ENCODE measurements at regions not wholly inside any gene's neighbourhood (a gene's known extent, or its start where the extent isn't known, plus 50 kb on each side); places are given as distances from the start of the nearest gene placed in this dataset.

GRCh38 chr6:4371207-4371921 lies 236.0 kb upstream of the ECI2 start:
- intact Hi-C loops (cut with micrococcal nuclease), result no loop called here
- Histone ChIP-seq H3K27me3 (ENCODE audit: low read length) (no peaks in the 10 kb centered on the region), H3K4me2 (ENCODE audit: low read length) (no peak overlapping the region), H2AFZ (ENCODE audit: low read length) (no peak overlapping the region), H3K4me1 (ENCODE audit: insufficient read depth, low read length) (peaks cover 26% of the 10 kb centered on the region), H3K36me3 (ENCODE audit: low read depth, low read length) (no peaks in the 10 kb centered on the region), H3K9ac (ENCODE audit: low read length) (no peak overlapping the region), H3K4me3 (ENCODE audit: low read length) (no peak overlapping the region), H3K9me2 (replicated peaks; ENCODE audit: low read length) (no peaks in the 10 kb centered on the region), H3K79me2 (ENCODE audit: low read length) (no peaks in the 10 kb centered on the region), H4K20me1 (ENCODE audit: low read length) (no peaks in the 10 kb centered on the region), H3F3A (ENCODE audit: low read length, unreplicated experiment) (peaks cover 7% of the 10 kb centered on the region), H3K27ac (ENCODE audit: low read length) (no peak overlapping the region), H3K9me3 (ENCODE audit: low read length) (no peaks in the 10 kb centered on the region)
- no TSS peak for BruUV-seq (replicated peaks)
- no peak for DNase-seq
- CTCF ChIA-PET, result interaction anchor here (0.6 kb wide), 1 partner anchor 42 kb away, joined by 4 read pairs; no protein-coding TSS in a partner anchor
- ATAC-seq, result no peak
- POLR2A ChIA-PET (ENCODE audit: unreplicated experiment), result interaction anchor here (0.5 kb wide), 1 partner anchor 335 kb away, joined by 3 read pairs; no protein-coding TSS in a partner anchor
- TF ChIP-seq EZH2phosphoT487 (IDR thresholded peaks at IDR 0.05; ENCODE audit: borderline replicate concordance, low read length) (no peak), EZH2 (IDR thresholded peaks at IDR 0.05; ENCODE audit: low read length, unreplicated experiment) (no peak)
- TF ChIP-seq, protein P1, sequence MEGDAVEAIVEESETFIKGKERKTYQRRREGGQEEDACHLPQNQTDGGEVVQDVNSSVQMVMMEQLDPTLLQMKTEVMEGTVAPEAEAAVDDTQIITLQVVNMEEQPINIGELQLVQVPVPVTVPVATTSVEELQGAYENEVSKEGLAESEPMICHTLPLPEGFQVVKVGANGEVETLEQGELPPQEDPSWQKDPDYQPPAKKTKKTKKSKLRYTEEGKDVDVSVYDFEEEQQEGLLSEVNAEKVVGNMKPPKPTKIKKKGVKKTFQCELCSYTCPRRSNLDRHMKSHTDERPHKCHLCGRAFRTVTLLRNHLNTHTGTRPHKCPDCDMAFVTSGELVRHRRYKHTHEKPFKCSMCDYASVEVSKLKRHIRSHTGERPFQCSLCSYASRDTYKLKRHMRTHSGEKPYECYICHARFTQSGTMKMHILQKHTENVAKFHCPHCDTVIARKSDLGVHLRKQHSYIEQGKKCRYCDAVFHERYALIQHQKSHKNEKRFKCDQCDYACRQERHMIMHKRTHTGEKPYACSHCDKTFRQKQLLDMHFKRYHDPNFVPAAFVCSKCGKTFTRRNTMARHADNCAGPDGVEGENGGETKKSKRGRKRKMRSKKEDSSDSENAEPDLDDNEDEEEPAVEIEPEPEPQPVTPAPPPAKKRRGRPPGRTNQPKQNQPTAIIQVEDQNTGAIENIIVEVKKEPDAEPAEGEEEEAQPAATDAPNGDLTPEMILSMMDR (conservative IDR thresholded peaks at IDR 0.05; ENCODE audit: low read depth, low read length), result no peak

DNA sequence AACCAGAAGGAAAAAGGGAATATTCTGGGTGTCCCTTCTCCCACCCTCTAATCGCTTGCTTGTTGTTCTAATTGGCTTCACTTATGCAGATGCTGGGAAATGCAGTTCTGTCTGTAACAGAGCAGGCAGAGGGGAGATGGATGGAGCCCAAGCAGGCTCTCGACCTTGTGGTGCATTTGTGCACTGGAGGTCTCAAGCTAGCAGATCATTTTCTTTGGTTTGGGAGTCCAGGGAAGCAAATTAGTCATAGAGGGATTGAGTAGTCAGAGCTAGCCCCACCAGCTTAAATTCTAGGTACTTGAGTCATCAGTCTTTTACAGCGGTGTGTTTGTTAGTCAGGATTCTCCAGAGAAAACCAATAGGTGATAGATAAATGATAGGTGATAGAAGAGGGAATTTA lies 234.7 kb upstream of the ECI2 start:
- intact Hi-C loops (cut with micrococcal nuclease), result no loop called here
- Histone ChIP-seq H3K9ac (ENCODE audit: low read length) (peak overlapping the region; percentile 65), H3K27ac (ENCODE audit: low read length) (peak overlapping the region; percentile 96), H3K9me2 (replicated peaks; ENCODE audit: low read length) (no peaks in the 10 kb centered on the region), H3K9me3 (ENCODE audit: low read length) (no peaks in the 10 kb centered on the region), H2AFZ (ENCODE audit: low read length) (peak overlapping the region; percentile 49), H3F3A (ENCODE audit: low read length, unreplicated experiment) (peaks cover 7% of the 10 kb centered on the region), H3K27me3 (ENCODE audit: low read length) (no peaks in the 10 kb centered on the region), H4K20me1 (ENCODE audit: low read length) (no peaks in the 10 kb centered on the region), H3K4me3 (ENCODE audit: low read length) (peak overlapping the region; percentile 53), H3K4me1 (ENCODE audit: insufficient read depth, low read length) (peaks cover 26% of the 10 kb centered on the region), H3K4me2 (ENCODE audit: low read length) (peak overlapping the region; percentile 83), H3K79me2 (ENCODE audit: low read length) (no peaks in the 10 kb centered on the region), H3K36me3 (ENCODE audit: low read depth, low read length) (no peaks in the 10 kb centered on the region)
- no TSS peak for BruUV-seq (replicated peaks)
- CTCF ChIA-PET, result interaction anchor here (0.6 kb wide), 2 partner anchors 88 to 208 kb away, joined by 3 read pairs; no protein-coding TSS in a partner anchor
- peak; percentile 88 for DNase-seq
- peak; percentile 91 for ATAC-seq
- POLR2A ChIA-PET (ENCODE audit: unreplicated experiment), result no interaction called here
- TF ChIP-seq, protein P1 (conservative IDR thresholded peaks at IDR 0.05; ENCODE audit: low read depth, low read length), result no peak
- TF ChIP-seq EZH2phosphoT487 (IDR thresholded peaks at IDR 0.05; ENCODE audit: borderline replicate concordance, low read length) (no peak), EZH2 (IDR thresholded peaks at IDR 0.05; ENCODE audit: low read length, unreplicated experiment) (no peak)

- Histone ChIP-seq H3K27ac (ENCODE audit: low read length) (peak overlapping the region; percentile 96), H3K4me3 (ENCODE audit: low read length) (peak overlapping the region; percentile 53), H3K27me3 (ENCODE audit: low read length) (no peaks in the 10 kb centered on the region), H4K20me1 (ENCODE audit: low read length) (no peaks in the 10 kb centered on the region), H3K9ac (ENCODE audit: low read length) (peak overlapping the region; percentile 65), H3K36me3 (ENCODE audit: low read depth, low read length) (no peaks in the 10 kb centered on the region), H3K9me2 (replicated peaks; ENCODE audit: low read length) (no peaks in the 10 kb centered on the region), H3K4me1 (ENCODE audit: insufficient read depth, low read length) (peaks cover 26% of the 10 kb centered on the region), H3F3A (ENCODE audit: low read length, unreplicated experiment) (peaks cover 7% of the 10 kb centered on the region), H3K9me3 (ENCODE audit: low read length) (no peaks in the 10 kb centered on the region), H3K79me2 (ENCODE audit: low read length) (no peaks in the 10 kb centered on the region), H2AFZ (ENCODE audit: low read length) (peak overlapping the region; percentile 49), H3K4me2 (ENCODE audit: low read length) (peak overlapping the region; percentile 83)
- DNase-seq (peak; percentile 71), ATAC-seq (peak; percentile 89)
- intact Hi-C loops (cut with micrococcal nuclease), result loop anchor here (1.0 kb wide), 1 partner anchor 11 kb away; no protein-coding TSS in a partner anchor
- ChIA-PET POLR2A (ENCODE audit: unreplicated experiment) (no interaction called here), CTCF (interaction anchor here (0.6 kb wide), 2 partner anchors 87 to 207 kb away, joined by 3 read pairs; no protein-coding TSS in a partner anchor)
- no TSS peak for BruUV-seq (replicated peaks)
- TF ChIP-seq, protein P1 (conservative IDR thresholded peaks at IDR 0.05; ENCODE audit: low read depth, low read length), result no peak
- TF ChIP-seq EZH2phosphoT487 (IDR thresholded peaks at IDR 0.05; ENCODE audit: borderline replicate concordance, low read length), result no peak
These were observed 234.2 kb upstream of the ECI2 start for GRCh38 chr6:4369616-4370015.
